ENCODE measurements at regions not wholly inside any gene's neighbourhood (a gene's known extent, or its start where the extent isn't known, plus 50 kb on each side); places are given as distances from the start of the nearest gene placed in this dataset.

GRCh38 chr1:93756657-93757056, 75.0 kb upstream of the BCAR3 start:
- TF ChIP-seq, protein P1, sequence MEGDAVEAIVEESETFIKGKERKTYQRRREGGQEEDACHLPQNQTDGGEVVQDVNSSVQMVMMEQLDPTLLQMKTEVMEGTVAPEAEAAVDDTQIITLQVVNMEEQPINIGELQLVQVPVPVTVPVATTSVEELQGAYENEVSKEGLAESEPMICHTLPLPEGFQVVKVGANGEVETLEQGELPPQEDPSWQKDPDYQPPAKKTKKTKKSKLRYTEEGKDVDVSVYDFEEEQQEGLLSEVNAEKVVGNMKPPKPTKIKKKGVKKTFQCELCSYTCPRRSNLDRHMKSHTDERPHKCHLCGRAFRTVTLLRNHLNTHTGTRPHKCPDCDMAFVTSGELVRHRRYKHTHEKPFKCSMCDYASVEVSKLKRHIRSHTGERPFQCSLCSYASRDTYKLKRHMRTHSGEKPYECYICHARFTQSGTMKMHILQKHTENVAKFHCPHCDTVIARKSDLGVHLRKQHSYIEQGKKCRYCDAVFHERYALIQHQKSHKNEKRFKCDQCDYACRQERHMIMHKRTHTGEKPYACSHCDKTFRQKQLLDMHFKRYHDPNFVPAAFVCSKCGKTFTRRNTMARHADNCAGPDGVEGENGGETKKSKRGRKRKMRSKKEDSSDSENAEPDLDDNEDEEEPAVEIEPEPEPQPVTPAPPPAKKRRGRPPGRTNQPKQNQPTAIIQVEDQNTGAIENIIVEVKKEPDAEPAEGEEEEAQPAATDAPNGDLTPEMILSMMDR (conservative IDR thresholded peaks at IDR 0.05) = no peak
- TF ChIP-seq ZFX (IDR thresholded peaks at IDR 0.05) = no peak
